ENCODE measurements at regions not wholly inside any gene's neighbourhood (a gene's known extent, or its start where the extent isn't known, plus 50 kb on each side); places are given as distances from the start of the nearest gene placed in this dataset.

GRCh38 chr12:68557011-68557730 lies 53.5 kb upstream of the RAP1B start:
- Histone ChIP-seq H2AFZ (ENCODE audit: low read depth) (peak overlapping the region; percentile 67; the same call in 1 of the 2 replicates), H3K36me3 (replicated peaks in 1 of 2; ENCODE audit: control insufficient read depth in 1 of 2, insufficient read depth in 2 of 2, low read length in 1 of 2) (no peaks in the 10 kb centered on the region), H3K4me2 (peak overlapping the region; percentile 65), H3K4me1 (ENCODE audit: control insufficient read depth in 1 of 2, insufficient read depth in 2 of 2, low read depth in 1 of 2, low read length in 1 of 2) (peaks cover 3 to 16% of the 10 kb centered on the region in 2 experiments), H3K79me2 (ENCODE audit: insufficient read depth) (no peaks in the 10 kb centered on the region), H4K20me1 (ENCODE audit: insufficient read depth) (no peaks in the 10 kb centered on the region), H3K9me2 (no peaks in the 10 kb centered on the region), H3K9ac (peak overlapping the region; percentile 53; the same call in 1 of the 2 replicates), H3K4me3 (ENCODE audit: low read depth in 2 of 2, low read length in 1 of 2) (no peak overlapping the region), H3K27me3 (ENCODE audit: insufficient read depth) (no peaks in the 10 kb centered on the region), H3F3A (replicated peaks; ENCODE audit: insufficient read depth) (peaks cover 23% of the 10 kb centered on the region), H3K27ac (ENCODE audit: low read depth in 2 of 2, low read length in 1 of 2) (peak overlapping the region in 1 of 2 experiments; percentile 91; a peak in 3 of 4 replicates), H3K9me3 (no peaks in the 10 kb centered on the region)
- DNase-seq, result no peak
- ChIA-PET CTCF (no interaction called here), POLR2A (no interaction called here)
- 20% methylated on average over 5 of the region's 5 CpGs for WGBS (ENCODE audit: low lambda C conversion rate)
- TF ChIP-seq NFIC (IDR thresholded peaks at IDR 0.05; ENCODE audit: borderline replicate concordance) (peak; percentile 62), USF1 (IDR thresholded peaks at IDR 0.05; ENCODE audit: borderline replicate concordance, low read depth) (no peak), EZH2phosphoT487 (IDR thresholded peaks at IDR 0.05; ENCODE audit: borderline replicate concordance, low read depth) (no peak), GATA2 (CRISPR knock-in tag; IDR thresholded peaks at IDR 0.05) (no peak), MAX (IDR thresholded peaks at IDR 0.05; ENCODE audit: low read depth) (peak; percentile 30; the same call in 1 of the 2 replicates), SMC3 (IDR thresholded peaks at IDR 0.05; ENCODE audit: low read depth, low read length) (no peak), EP300 (IDR thresholded peaks at IDR 0.05; ENCODE audit: borderline replicate concordance in 1 of 2, low read depth in 1 of 2, low read length in 1 of 2) (peak in 1 of 2 experiments; percentile 88; a peak in 2 of 4 replicates), FOXM1 (IDR thresholded peaks at IDR 0.05; ENCODE audit: low read depth) (peak; percentile 38; the same call in 1 of the 2 replicates), TEAD4 (IDR thresholded peaks at IDR 0.05; ENCODE audit: borderline replicate concordance, insufficient read depth) (peak; percentile 92), ELF1 (IDR thresholded peaks at IDR 0.05) (no peak), FOSL2 (IDR thresholded peaks at IDR 0.05; ENCODE audit: borderline replicate concordance, low read depth) (peak; percentile 61), RXRA (IDR thresholded peaks at IDR 0.05; ENCODE audit: borderline replicate concordance, low read depth) (peak; percentile 32; the same call in 1 of the 2 replicates), YY1 (IDR thresholded peaks at IDR 0.05; ENCODE audit: low read depth) (no peak), GABPA (IDR thresholded peaks at IDR 0.05; ENCODE audit: low read depth) (no peak), RAD21 (IDR thresholded peaks at IDR 0.05; ENCODE audit: low read length) (no peak), ZBTB33 (IDR thresholded peaks at IDR 0.05; ENCODE audit: borderline replicate concordance, low read depth) (0 out of 2 replicates have a peak, but pooled peaks have one; percentile 10), RFX5 (IDR thresholded peaks at IDR 0.05; ENCODE audit: low read length) (no peak), FOXJ3 (CRISPR knock-in tag; IDR thresholded peaks at IDR 0.05) (no peak), TAF1 (IDR thresholded peaks at IDR 0.05; ENCODE audit: borderline replicate concordance, low read depth, low read length) (no peak), MEF2A (IDR thresholded peaks at IDR 0.05; ENCODE audit: borderline replicate concordance, low read depth) (peak; percentile 72), MXI1 (IDR thresholded peaks at IDR 0.05; ENCODE audit: low read depth, low read length) (no peak), JUND (IDR thresholded peaks at IDR 0.05) (peak; percentile 84), POLR2AphosphoS5 (IDR thresholded peaks at IDR 0.05; ENCODE audit: low read depth, low read length) (no peak; the same call in 1 of the 2 replicates), NRF1 (IDR thresholded peaks at IDR 0.05; ENCODE audit: low read depth, low read length) (no peak), PBX3 (IDR thresholded peaks at IDR 0.05) (peak; percentile 48; the same call in 1 of the 2 replicates), REST (IDR thresholded peaks at IDR 0.05; ENCODE audit: low read depth, low read length) (no peak)
